ENCODE measurements at regions not wholly inside any gene's neighbourhood (a gene's known extent, or its start where the extent isn't known, plus 50 kb on each side); places are given as distances from the start of the nearest gene placed in this dataset.
A peak's percentile ranks its signal among the peaks of the same experiment; 100 is the strongest.

- Histone ChIP-seq H3K9ac (ENCODE audit: low read length) (no peak overlapping the region), H3K36me3 (ENCODE audit: control insufficient read depth in 1 of 2, insufficient read depth in 2 of 2, low read length in 2 of 2) (no peaks in the 10 kb centered on the region), H3K14ac (ENCODE audit: low read length) (no peak overlapping the region), H3K27ac (ENCODE audit: low read depth, low read length) (no peak overlapping the region), H3K79me2 (ENCODE audit: control insufficient read depth, insufficient read depth, low read length, poor library complexity) (no peaks in the 10 kb centered on the region), H3K79me1 (ENCODE audit: low read length) (no peaks in the 10 kb centered on the region), H4K12ac (ENCODE audit: low read depth, low read length) (no peak overlapping the region), H3K27me3 (ENCODE audit: insufficient read depth, low read length) (no peaks in the 10 kb centered on the region), H3K18ac (ENCODE audit: low read length) (no peak overlapping the region), H3K4me1 (ENCODE audit: control insufficient read depth in 1 of 2, insufficient read depth in 2 of 2, low read length in 2 of 2) (no peaks in the 10 kb centered on the region), H3K9me3 (ENCODE audit: insufficient read depth, low read depth, low read length) (no peaks in the 10 kb centered on the region), H2BK12ac (ENCODE audit: low read length) (no peak overlapping the region), H2AFZ (ENCODE audit: insufficient read depth, low read length, poor library complexity) (no peak overlapping the region), H4K91ac (ENCODE audit: low read depth, low read length) (no peak overlapping the region), H3K4ac (ENCODE audit: low read depth, low read length) (no peak overlapping the region), H2BK120ac (ENCODE audit: insufficient read depth, low read length, poor library complexity) (no peak overlapping the region), H3K4me3 (ENCODE audit: low read depth, low read length) (no peak overlapping the region), H3K23ac (ENCODE audit: low read length) (no peak overlapping the region), H2AK5ac (ENCODE audit: low read length) (no peak overlapping the region), H2BK5ac (ENCODE audit: low read depth, low read length, poor library complexity) (no peak overlapping the region), H3K4me2 (ENCODE audit: low read length) (no peak overlapping the region), H4K8ac (ENCODE audit: low read depth, low read length) (no peak overlapping the region)
- no peak for DNase-seq
- no CpG with 5 or more reads among the region's 7 CpGs for WGBS (ENCODE audit: extremely low coverage, insufficient coverage, insufficient read length)
These were observed 253.1 kb upstream of the USP24 start for GRCh38 chr1:55468142-55468795.

- Histone ChIP-seq H3K9me3 (ENCODE audit: insufficient read depth, low read depth, low read length) (no peaks in the 10 kb centered on the region), H3K27ac (ENCODE audit: low read depth, low read length) (no peak overlapping the region), H2BK5ac (ENCODE audit: low read depth, low read length, poor library complexity) (no peak overlapping the region), H3K4ac (ENCODE audit: low read depth, low read length) (no peak overlapping the region), H3K23ac (ENCODE audit: low read length) (no peak overlapping the region), H3K4me2 (ENCODE audit: low read length) (no peak overlapping the region), H3K79me1 (ENCODE audit: low read length) (no peaks in the 10 kb centered on the region), H4K8ac (ENCODE audit: low read depth, low read length) (no peak overlapping the region), H3K27me3 (ENCODE audit: insufficient read depth, low read length) (no peaks in the 10 kb centered on the region), H2BK12ac (ENCODE audit: low read length) (no peak overlapping the region), H3K18ac (ENCODE audit: low read length) (no peak overlapping the region), H2AFZ (ENCODE audit: insufficient read depth, low read length, poor library complexity) (no peak overlapping the region), H3K4me1 (ENCODE audit: control insufficient read depth in 1 of 2, insufficient read depth in 2 of 2, low read length in 2 of 2) (no peaks in the 10 kb centered on the region), H3K79me2 (ENCODE audit: control insufficient read depth, insufficient read depth, low read length, poor library complexity) (no peaks in the 10 kb centered on the region), H2AK5ac (ENCODE audit: low read length) (no peak overlapping the region), H3K14ac (ENCODE audit: low read length) (no peak overlapping the region), H4K91ac (ENCODE audit: low read depth, low read length) (no peak overlapping the region), H3K4me3 (ENCODE audit: low read depth, low read length) (no peak overlapping the region), H4K12ac (ENCODE audit: low read depth, low read length) (no peak overlapping the region), H2BK120ac (ENCODE audit: insufficient read depth, low read length, poor library complexity) (no peak overlapping the region), H3K36me3 (ENCODE audit: control insufficient read depth in 1 of 2, insufficient read depth in 2 of 2, low read length in 2 of 2) (no peaks in the 10 kb centered on the region), H3K9ac (ENCODE audit: low read length) (no peak overlapping the region)
- no peak for DNase-seq
- WGBS (ENCODE audit: extremely low coverage, insufficient coverage, insufficient read length) = no CpG with 5 or more reads among the region's 2 CpGs
These were observed 251.8 kb upstream of the USP24 start for GRCh38 chr1:55466921-55467320.

- Histone ChIP-seq H3K9ac (ENCODE audit: low read length) (no peak overlapping the region), H3K27ac (ENCODE audit: low read depth, low read length) (no peak overlapping the region)
- no CpG with 5 or more reads among the region's 1 CpG for WGBS (ENCODE audit: extremely low coverage, insufficient coverage, insufficient read length)
These were observed 251.2 kb upstream of the USP24 start for GRCh38 chr1:55466373-55466772.

GRCh38 chr1:55464550-55464949 lies 249.4 kb upstream of the USP24 start:
- H2AK5ac ChIP-seq (ENCODE audit: low read length) = no peak overlapping the region
- no peak for DNase-seq

More at GRCh38 chr1:55466373-55466772, 251.2 kb upstream of the USP24 start:
- no peak overlapping the region for H2AFZ ChIP-seq (ENCODE audit: insufficient read depth, low read length, poor library complexity)
- no peaks in the 10 kb centered on the region for H3K27me3 ChIP-seq (ENCODE audit: insufficient read depth, low read length)
- no peak overlapping the region for H2AK5ac ChIP-seq (ENCODE audit: low read length)
- H3K4me2 ChIP-seq (ENCODE audit: low read length) = no peak overlapping the region
- no peak overlapping the region for H3K4me3 ChIP-seq (ENCODE audit: low read depth, low read length)
- DNase-seq = peak in 1 of 2 donors; percentile 42
- H3K14ac ChIP-seq (ENCODE audit: low read length) = no peak overlapping the region
- H2BK12ac ChIP-seq (ENCODE audit: low read length) = no peak overlapping the region
- H3K9me3 ChIP-seq (ENCODE audit: insufficient read depth, low read depth, low read length) = no peaks in the 10 kb centered on the region
- H3K79me1 ChIP-seq (ENCODE audit: low read length) = no peaks in the 10 kb centered on the region
- no peaks in the 10 kb centered on the region for H3K36me3 ChIP-seq (ENCODE audit: control insufficient read depth in 1 of 2, insufficient read depth in 2 of 2, low read length in 2 of 2)
- no peak overlapping the region for H2BK5ac ChIP-seq (ENCODE audit: low read depth, low read length, poor library complexity)
- no peak overlapping the region for H3K18ac ChIP-seq (ENCODE audit: low read length)
- no peak overlapping the region for H4K91ac ChIP-seq (ENCODE audit: low read depth, low read length)
- H3K79me2 ChIP-seq (ENCODE audit: control insufficient read depth, insufficient read depth, low read length, poor library complexity) = no peaks in the 10 kb centered on the region
- no peak overlapping the region for H3K23ac ChIP-seq (ENCODE audit: low read length)
- no peak overlapping the region for H2BK120ac ChIP-seq (ENCODE audit: insufficient read depth, low read length, poor library complexity)
- H3K4me1 ChIP-seq (ENCODE audit: control insufficient read depth in 1 of 2, insufficient read depth in 2 of 2, low read length in 2 of 2) = no peaks in the 10 kb centered on the region
- H4K8ac ChIP-seq (ENCODE audit: low read depth, low read length) = no peak overlapping the region
- H4K12ac ChIP-seq (ENCODE audit: low read depth, low read length) = no peak overlapping the region
- H3K4ac ChIP-seq (ENCODE audit: low read depth, low read length) = no peak overlapping the region

More at GRCh38 chr1:55464550-55464949, 249.4 kb upstream of the USP24 start:
- WGBS (ENCODE audit: extremely low coverage, insufficient coverage, insufficient read length) = no CpG with 5 or more reads among the region's 1 CpG
- no peak overlapping the region for H2AFZ ChIP-seq (ENCODE audit: insufficient read depth, low read length, poor library complexity)
- H3K4me2 ChIP-seq (ENCODE audit: low read length) = no peak overlapping the region
- no peak overlapping the region for H3K4me3 ChIP-seq (ENCODE audit: low read depth, low read length)
- H3K27me3 ChIP-seq (ENCODE audit: insufficient read depth, low read length) = no peaks in the 10 kb centered on the region
- H3K23ac ChIP-seq (ENCODE audit: low read length) = no peak overlapping the region
- no peak overlapping the region for H2BK12ac ChIP-seq (ENCODE audit: low read length)
- H3K79me2 ChIP-seq (ENCODE audit: control insufficient read depth, insufficient read depth, low read length, poor library complexity) = no peaks in the 10 kb centered on the region
- H2BK5ac ChIP-seq (ENCODE audit: low read depth, low read length, poor library complexity) = no peak overlapping the region
- H4K91ac ChIP-seq (ENCODE audit: low read depth, low read length) = no peak overlapping the region
- H3K4me1 ChIP-seq (ENCODE audit: control insufficient read depth in 1 of 2, insufficient read depth in 2 of 2, low read length in 2 of 2) = no peaks in the 10 kb centered on the region
- H4K8ac ChIP-seq (ENCODE audit: low read depth, low read length) = no peak overlapping the region
- H3K36me3 ChIP-seq (ENCODE audit: control insufficient read depth in 1 of 2, insufficient read depth in 2 of 2, low read length in 2 of 2) = no peaks in the 10 kb centered on the region
- no peak overlapping the region for H3K18ac ChIP-seq (ENCODE audit: low read length)
- no peak overlapping the region for H3K14ac ChIP-seq (ENCODE audit: low read length)
- no peaks in the 10 kb centered on the region for H3K79me1 ChIP-seq (ENCODE audit: low read length)
- H3K9me3 ChIP-seq (ENCODE audit: insufficient read depth, low read depth, low read length) = no peaks in the 10 kb centered on the region
- H4K12ac ChIP-seq (ENCODE audit: low read depth, low read length) = no peak overlapping the region
- no peak overlapping the region for H2BK120ac ChIP-seq (ENCODE audit: insufficient read depth, low read length, poor library complexity)
- H3K27ac ChIP-seq (ENCODE audit: low read depth, low read length) = no peak overlapping the region
- H3K4ac ChIP-seq (ENCODE audit: low read depth, low read length) = no peak overlapping the region
- no peak overlapping the region for H3K9ac ChIP-seq (ENCODE audit: low read length)

Measured in trophoblast cell (in vitro differentiated cells and primary cell).